SH-SY5Y (cell line): ENCODE measurements at regions not wholly inside any gene's neighbourhood (a gene's known extent, or its start where the extent isn't known, plus 50 kb on each side); places are given as distances from the start of the nearest gene placed in this dataset.

Experiments
- GATA2 ChIP-seq: IDR thresholded peaks from 2 replicates; pipeline ENCODE4 v1.6.1; 2011; ENCODE audit warnings: mild to moderate bottlenecking, low read depth, low read length
- GATA3 ChIP-seq: IDR thresholded peaks from 2 replicates; pipeline ENCODE4 v1.6.1; 2011; ENCODE audit warnings: low read depth, mild to moderate bottlenecking, low read length, moderate library complexity

DNA sequence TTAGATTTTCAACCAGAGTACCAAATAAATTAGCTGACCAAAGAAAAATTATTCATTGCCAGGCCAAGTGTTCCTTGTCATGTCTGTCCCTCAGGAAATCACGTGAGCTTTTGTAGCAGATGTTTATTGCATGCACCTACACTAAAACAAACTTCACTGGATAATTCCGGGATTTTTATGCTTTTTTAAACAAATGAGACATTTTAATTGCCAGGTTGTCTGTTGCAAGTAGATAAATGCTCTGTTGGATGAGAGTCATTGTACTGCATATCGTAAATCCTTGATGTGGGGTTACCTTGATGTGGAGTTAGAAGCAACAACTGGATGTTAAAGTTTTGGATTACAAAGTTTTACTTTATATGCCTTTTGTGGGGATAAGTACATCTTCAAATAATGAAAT, 1187.7 kb upstream of the PCDH9 start:
- TF ChIP-seq GATA2 (no peak), GATA3 (no peak)
